ENCODE measurements at regions not wholly inside any gene's neighbourhood (a gene's known extent, or its start where the extent isn't known, plus 50 kb on each side); places are given as distances from the start of the nearest gene placed in this dataset.

- intact Hi-C loops (cut with DNase I; ENCODE audit: low total_unique reads) = no loop called here
- no peak overlapping the region for H3K4me3 ChIP-seq (ENCODE audit: low read depth, poor library complexity, severe bottlenecking)
- DNase-seq (ENCODE audit: low spot score in 2 of 2) = no peak
- TF ChIP-seq CTCF (IDR thresholded peaks at IDR 0.05) (no peak), POLR2A (IDR thresholded peaks at IDR 0.05) (no peak)
These were observed 64.7 kb upstream of the TRPC7 start for GRCh38 chr5:136430081-136430480.

- no peak for DNase-seq (ENCODE audit: low spot score in 2 of 2)
These were observed 62.1 kb upstream of the TRPC7 start for GRCh38 chr5:136427426-136427825.

GRCh38 chr5:136425921-136426320 lies 60.6 kb upstream of the TRPC7 start:
- H3K4me3 ChIP-seq (ENCODE audit: low read depth, poor library complexity, severe bottlenecking) = no peak overlapping the region
- no peak for DNase-seq (ENCODE audit: low spot score in 2 of 2)
- intact Hi-C loops (cut with DNase I; ENCODE audit: low total_unique reads) = no loop called here
- WGBS, 2 donors = 40 to 52% methylated on average over 3 of the region's 3 CpGs
- TF ChIP-seq CTCF (IDR thresholded peaks at IDR 0.05) = no peak
- no peak for TF ChIP-seq POLR2A (IDR thresholded peaks at IDR 0.05)

More at GRCh38 chr5:136427426-136427825, 62.1 kb upstream of the TRPC7 start:
- WGBS, 2 donors = 68 to 77% methylated on average over 2 of the region's 2 CpGs
- H3K4me3 ChIP-seq (ENCODE audit: low read depth, poor library complexity, severe bottlenecking) = no peak overlapping the region
- intact Hi-C loops (cut with DNase I; ENCODE audit: low total_unique reads) = no loop called here
- no peak for TF ChIP-seq CTCF (IDR thresholded peaks at IDR 0.05)
- TF ChIP-seq POLR2A (IDR thresholded peaks at IDR 0.05) = no peak

GRCh38 chr5:136424835-136425584 lies 59.7 kb upstream of the TRPC7 start:
- intact Hi-C loops (cut with DNase I; ENCODE audit: low total_unique reads) = no loop called here
- WGBS, 2 donors = 28 to 37% methylated on average over 11 of the region's 11 CpGs
- no peak overlapping the region for H3K4me3 ChIP-seq (ENCODE audit: low read depth, poor library complexity, severe bottlenecking)
- peak; percentile 17 to 89 for DNase-seq (ENCODE audit: low spot score in 2 of 2)
- TF ChIP-seq POLR2A (IDR thresholded peaks at IDR 0.05) (no peak), CTCF (IDR thresholded peaks at IDR 0.05) (no peak)

- 64 to 66% methylated on average over 2 of the region's 2 CpGs for WGBS, 2 donors
These were observed 58.7 kb upstream of the TRPC7 start for GRCh38 chr5:136423944-136424606.

More at GRCh38 chr5:136423944-136424606, 58.7 kb upstream of the TRPC7 start:
- no peak for TF ChIP-seq POLR2A (IDR thresholded peaks at IDR 0.05)
- no peak for TF ChIP-seq CTCF (IDR thresholded peaks at IDR 0.05)
- intact Hi-C loops (cut with DNase I; ENCODE audit: low total_unique reads) = no loop called here
- DNase-seq (ENCODE audit: low spot score in 2 of 2) = no peak
- H3K4me3 ChIP-seq (ENCODE audit: low read depth, poor library complexity, severe bottlenecking) = no peak overlapping the region

All from lower leg skin (tissue), 4 donors.